GM12873 (cell line): ENCODE measurements at regions not wholly inside any gene's neighbourhood (a gene's known extent, or its start where the extent isn't known, plus 50 kb on each side); places are given as distances from the start of the nearest gene placed in this dataset.

Experiments
- TF ChIP-seq, protein P1 (sequence below): IDR thresholded peaks from 2 replicates; pipeline ENCODE4 v1.5.1; 2012; ENCODE audit warnings: low read depth, mild to moderate bottlenecking, moderate library complexity, low read length, control low read depth; ENCODE audit not compliant: insufficient read depth; ENCODE audit errors: missing control alignments

DNA sequence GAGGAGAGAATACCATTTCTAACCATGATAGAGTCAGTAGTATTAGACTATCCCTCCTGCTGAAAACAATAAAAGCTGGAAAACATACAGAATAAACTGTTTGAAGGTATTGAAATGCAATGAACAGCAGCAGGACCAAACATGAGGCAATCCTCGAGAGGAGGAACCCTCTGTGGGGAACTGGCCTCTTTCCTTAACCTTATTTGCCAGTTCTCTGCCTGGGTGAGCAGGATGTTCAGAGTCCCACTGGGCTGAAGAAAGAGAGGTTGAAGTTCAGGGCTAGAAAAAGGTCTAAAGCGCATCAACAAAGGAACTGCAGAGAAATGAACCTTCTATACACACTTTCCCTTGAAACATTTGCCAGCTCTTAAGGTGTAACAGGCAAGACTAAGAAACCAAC is 79.8 kb upstream of the FHL2 start:
- TF ChIP-seq, protein P1, sequence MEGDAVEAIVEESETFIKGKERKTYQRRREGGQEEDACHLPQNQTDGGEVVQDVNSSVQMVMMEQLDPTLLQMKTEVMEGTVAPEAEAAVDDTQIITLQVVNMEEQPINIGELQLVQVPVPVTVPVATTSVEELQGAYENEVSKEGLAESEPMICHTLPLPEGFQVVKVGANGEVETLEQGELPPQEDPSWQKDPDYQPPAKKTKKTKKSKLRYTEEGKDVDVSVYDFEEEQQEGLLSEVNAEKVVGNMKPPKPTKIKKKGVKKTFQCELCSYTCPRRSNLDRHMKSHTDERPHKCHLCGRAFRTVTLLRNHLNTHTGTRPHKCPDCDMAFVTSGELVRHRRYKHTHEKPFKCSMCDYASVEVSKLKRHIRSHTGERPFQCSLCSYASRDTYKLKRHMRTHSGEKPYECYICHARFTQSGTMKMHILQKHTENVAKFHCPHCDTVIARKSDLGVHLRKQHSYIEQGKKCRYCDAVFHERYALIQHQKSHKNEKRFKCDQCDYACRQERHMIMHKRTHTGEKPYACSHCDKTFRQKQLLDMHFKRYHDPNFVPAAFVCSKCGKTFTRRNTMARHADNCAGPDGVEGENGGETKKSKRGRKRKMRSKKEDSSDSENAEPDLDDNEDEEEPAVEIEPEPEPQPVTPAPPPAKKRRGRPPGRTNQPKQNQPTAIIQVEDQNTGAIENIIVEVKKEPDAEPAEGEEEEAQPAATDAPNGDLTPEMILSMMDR, result no peak

DNA sequence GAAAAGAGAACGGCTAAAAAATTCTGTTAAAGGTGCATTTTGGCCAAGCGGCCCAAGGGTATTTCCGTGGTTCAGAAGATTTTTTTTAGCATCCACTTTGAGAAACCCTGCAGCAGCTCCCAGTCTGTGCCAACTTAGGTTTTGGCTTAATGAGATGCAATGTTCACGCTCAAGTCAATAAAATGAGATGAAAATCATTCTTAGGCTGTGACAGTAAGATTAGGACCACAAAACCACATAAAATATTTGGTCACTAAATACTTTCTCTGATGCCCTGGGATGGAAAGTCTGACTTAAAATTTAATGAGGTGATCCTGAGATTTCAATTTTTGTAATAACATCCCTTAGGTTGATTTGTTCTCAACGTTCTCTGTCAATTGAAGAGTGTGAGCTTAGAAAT is 74.2 kb upstream of the FHL2 start:
- TF ChIP-seq, protein P1, result no peak

DNA sequence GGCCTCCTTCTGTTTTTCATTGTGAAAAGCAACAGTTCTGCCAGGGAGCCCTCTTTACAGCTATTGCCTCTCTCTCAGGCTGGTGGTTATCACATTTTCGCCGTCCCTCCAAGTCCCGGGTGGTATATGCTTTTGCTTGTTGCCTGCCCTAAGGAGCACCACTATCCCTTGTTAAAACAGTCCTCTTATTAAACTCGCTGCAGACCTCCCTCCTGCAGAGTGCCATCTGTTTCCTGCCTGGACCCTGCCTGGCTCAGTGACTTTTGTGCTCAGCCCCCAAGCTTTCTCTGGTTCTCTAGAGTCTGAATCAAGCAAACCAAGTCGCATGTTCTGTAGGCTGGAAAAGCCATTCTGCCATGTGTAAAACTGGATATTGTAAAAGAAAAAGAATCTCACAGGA is 72.1 kb upstream of the FHL2 start:
- TF ChIP-seq, protein P1, result no peak

DNA sequence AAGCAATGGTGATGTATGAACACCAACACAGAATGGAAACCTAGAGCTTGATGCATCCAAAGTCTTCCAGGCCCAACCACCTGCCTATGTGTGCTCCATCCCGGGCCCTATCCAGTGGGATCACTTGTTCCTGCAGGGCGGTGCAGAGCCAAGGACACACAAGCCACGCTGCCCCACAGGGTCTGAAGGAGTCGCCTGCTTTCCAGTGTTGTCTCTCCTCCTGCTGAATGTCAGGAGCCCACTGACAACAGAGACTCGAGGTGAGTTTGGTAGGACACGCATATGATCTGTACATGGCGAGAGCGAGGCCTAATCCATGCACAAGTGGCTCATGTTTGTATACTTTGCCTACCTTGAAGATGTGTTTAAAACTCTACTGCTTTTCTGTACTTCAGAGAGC is 70.9 kb upstream of the FHL2 start:
- TF ChIP-seq, protein P1, result no peak

DNA sequence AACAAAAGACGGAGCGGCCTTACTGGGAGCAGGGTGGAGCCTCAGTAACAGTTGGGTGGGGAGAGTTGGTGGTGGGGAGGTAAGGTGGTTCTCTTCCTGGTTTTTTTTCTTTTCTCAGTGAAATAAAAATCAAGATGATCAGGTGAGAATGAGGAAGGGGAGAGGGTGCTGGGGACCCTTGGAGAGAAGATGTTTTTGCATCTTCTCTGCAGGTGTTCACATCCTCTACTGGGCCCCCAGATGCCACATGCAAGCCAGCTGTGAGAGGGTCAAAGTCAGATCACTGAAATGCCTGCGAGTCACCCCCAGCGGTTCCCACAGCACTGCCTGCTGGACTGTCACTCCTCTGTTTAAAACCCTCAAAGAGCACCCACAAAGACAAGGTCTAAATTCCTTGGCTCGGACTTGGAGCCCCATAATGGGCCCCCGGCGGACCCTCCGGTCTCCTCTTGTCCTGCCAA is 69.8 kb upstream of the FHL2 start:
- TF ChIP-seq, protein P1, result no peak

DNA sequence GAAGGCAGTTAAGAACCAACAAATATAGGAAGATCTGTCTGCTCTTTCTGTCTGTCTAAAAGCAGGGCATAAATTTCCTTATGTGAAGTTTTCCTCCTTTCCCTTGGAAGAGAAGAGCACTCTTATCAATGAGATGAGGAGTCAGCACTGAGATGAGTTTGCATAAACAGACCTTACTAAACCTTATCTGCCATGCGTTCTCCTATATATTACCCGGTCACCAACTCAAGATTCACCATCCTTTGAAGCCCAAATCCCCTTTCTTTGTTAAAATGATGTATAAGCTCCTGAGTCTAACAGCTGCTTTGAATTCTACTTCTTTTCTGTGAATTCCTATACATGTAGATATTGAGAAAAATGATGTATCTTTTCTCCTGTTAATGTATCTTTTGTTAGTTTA is 65.5 kb upstream of the FHL2 start:
- TF ChIP-seq, protein P1, result no peak

DNA sequence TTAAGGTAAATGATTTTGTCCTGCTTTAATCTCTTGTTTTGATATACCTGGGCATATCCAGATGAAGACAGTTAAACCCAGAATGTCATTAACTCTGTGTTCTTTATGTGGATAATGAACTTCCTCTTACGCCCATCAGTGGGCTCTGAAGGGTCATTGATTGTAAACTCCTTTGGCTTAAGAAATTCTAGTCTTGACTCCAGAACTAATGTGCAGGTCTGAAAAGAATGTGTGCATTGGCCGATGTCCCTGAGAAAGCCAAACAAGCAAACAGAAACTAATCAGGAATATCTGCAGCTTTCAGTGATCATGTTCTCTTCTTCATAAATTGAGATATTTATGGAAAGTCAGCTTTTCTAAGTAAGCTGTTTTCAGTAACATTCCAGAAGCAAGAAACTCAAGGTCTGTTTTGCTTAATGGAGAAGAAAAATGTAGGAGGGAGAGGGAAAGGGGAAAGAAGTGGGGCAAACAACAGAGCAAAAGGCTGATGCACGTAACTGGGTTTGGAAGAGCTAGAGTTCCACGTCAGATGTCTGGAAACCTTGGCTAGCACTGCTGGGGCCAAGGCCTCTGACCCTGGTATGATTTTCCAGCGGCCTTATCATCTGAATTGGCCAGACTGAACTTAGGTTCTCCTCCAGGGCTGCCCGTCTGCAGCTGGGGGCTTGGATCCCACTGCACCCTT is 61.3 kb upstream of the FHL2 start:
- TF ChIP-seq, protein P1, result no peak
